GM12891 (cell line): ENCODE measurements at regions not wholly inside any gene's neighbourhood (a gene's known extent, or its start where the extent isn't known, plus 50 kb on each side); places are given as distances from the start of the nearest gene placed in this dataset.

Experiments
- PAX5 ChIP-seq: IDR thresholded peaks from 2 replicates; pipeline ENCODE4 v1.6.1; 2011; ENCODE audit warnings: low read length, moderate library complexity, mild to moderate bottlenecking; ENCODE audit not compliant: insufficient read depth, severe bottlenecking
- POLR2A ChIP-seq: IDR thresholded peaks from 2 replicates; pipeline ENCODE4 v1.6.1; 2011; ENCODE audit warnings: low read depth, low read length, control low read depth
- POLR2AphosphoS5 ChIP-seq: IDR thresholded peaks from 2 replicates; pipeline ENCODE4 v1.6.1; 2011; ENCODE audit warnings: low read depth, low read length, control low read depth
- POU2F2 ChIP-seq: IDR thresholded peaks from 2 replicates; pipeline ENCODE4 v1.6.1; 2011; ENCODE audit warnings: low read depth, mild to moderate bottlenecking, control low read depth, low read length, moderate library complexity
- SPI1 ChIP-seq: IDR thresholded peaks from 2 replicates; pipeline ENCODE4 v1.6.1; 2011; ENCODE audit warnings: low read depth, low read length, control low read depth
- TAF1 ChIP-seq: IDR thresholded peaks from 2 replicates; pipeline ENCODE4 v1.6.1; 2011; ENCODE audit warnings: low read depth, low read length, control low read depth

DNA sequence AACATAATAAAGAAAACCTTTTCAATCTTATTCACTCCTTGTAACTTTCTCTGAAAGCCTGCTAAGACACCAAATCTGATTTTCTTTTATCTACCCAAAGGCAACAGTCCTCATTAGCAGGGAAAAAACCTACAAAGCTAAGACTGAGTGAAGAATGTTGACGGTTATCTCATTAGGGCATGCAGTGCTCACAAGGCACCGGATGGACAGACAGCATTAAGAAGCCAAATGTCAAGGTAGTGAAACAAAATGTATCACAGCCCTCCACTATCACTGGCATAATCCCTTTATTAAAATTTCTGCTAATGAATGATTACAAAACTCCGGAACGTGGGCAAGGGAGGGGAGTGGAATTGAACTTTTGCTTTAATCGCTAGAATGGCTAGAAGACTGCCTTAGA is 442.8 kb downstream of the NEBL start:
- no peak for TF ChIP-seq POLR2A
- no peak for TF ChIP-seq SPI1
- TF ChIP-seq POLR2AphosphoS5 = no peak
- TF ChIP-seq TAF1 = no peak
- no peak for TF ChIP-seq POU2F2
- TF ChIP-seq PAX5 = no peak
